ENCODE measurements at regions not wholly inside any gene's neighbourhood (a gene's known extent, or its start where the extent isn't known, plus 50 kb on each side); places are given as distances from the start of the nearest gene placed in this dataset.

- TF ChIP-seq CTCF (conservative IDR thresholded peaks at IDR 0.05) (no peak), EZH2 (IDR thresholded peaks at IDR 0.05; ENCODE audit: low read depth) (no peak)
- POLR2A ChIA-PET (ENCODE audit: unreplicated experiment) = no interaction called here
Observed at GRCh38 chr12:65662590-65662989, 161.7 kb upstream of the HMGA2 start.

GRCh38 chr12:65663097-65663496, 161.2 kb upstream of the HMGA2 start:
- no peak overlapping the region for H2AFZ ChIP-seq
- H3K36me3 ChIP-seq (ENCODE audit: low read depth) = no peaks in the 10 kb centered on the region
- intact Hi-C loops (cut with micrococcal nuclease; ENCODE audit: unreplicated experiment) = no loop called here
- H3K4me2 ChIP-seq = no peak overlapping the region
- POLR2A ChIA-PET (ENCODE audit: unreplicated experiment) = no interaction called here
- H3F3A ChIP-seq (ENCODE audit: insufficient read depth, low read depth) = peaks cover 16% of the 10 kb centered on the region
- BruUV-seq (replicated peaks) = no TSS peak
- H3K9me3 ChIP-seq (ENCODE audit: insufficient read depth, low read depth) = peaks cover 18% of the 10 kb centered on the region
- no peak overlapping the region for H3K4me3 ChIP-seq
- no peak overlapping the region for H3K27ac ChIP-seq
- CTCF ChIA-PET = no interaction called here
- H3K9me2 ChIP-seq (ENCODE audit: insufficient read depth) = no peaks in the 10 kb centered on the region
- TF ChIP-seq CTCF (conservative IDR thresholded peaks at IDR 0.05) = no peak
- no peak for TF ChIP-seq EZH2 (IDR thresholded peaks at IDR 0.05; ENCODE audit: low read depth)
- DNase-seq = no peak
- peaks cover 17% of the 10 kb centered on the region for H3K4me1 ChIP-seq (replicated peaks; ENCODE audit: insufficient read depth)
- no peaks in the 10 kb centered on the region for H4K20me1 ChIP-seq (ENCODE audit: insufficient read depth)
- no peaks in the 10 kb centered on the region for H3K79me2 ChIP-seq (ENCODE audit: low read depth)
- H3K27me3 ChIP-seq (ENCODE audit: insufficient read depth, low read depth) = no peaks in the 10 kb centered on the region

More at GRCh38 chr12:65662590-65662989, 161.7 kb upstream of the HMGA2 start:
- DNase-seq = no peak
- Histone ChIP-seq H3F3A (ENCODE audit: insufficient read depth, low read depth) (peaks cover 21% of the 10 kb centered on the region), H2AFZ (no peak overlapping the region), H3K4me2 (no peak overlapping the region), H3K9me3 (ENCODE audit: insufficient read depth, low read depth) (peaks cover 18% of the 10 kb centered on the region), H3K27me3 (ENCODE audit: insufficient read depth, low read depth) (no peaks in the 10 kb centered on the region), H3K79me2 (ENCODE audit: low read depth) (no peaks in the 10 kb centered on the region), H3K4me1 (replicated peaks; ENCODE audit: insufficient read depth) (peaks cover 22% of the 10 kb centered on the region), H3K36me3 (ENCODE audit: low read depth) (no peaks in the 10 kb centered on the region), H3K27ac (no peak overlapping the region), H3K9me2 (ENCODE audit: insufficient read depth) (no peaks in the 10 kb centered on the region), H4K20me1 (ENCODE audit: insufficient read depth) (no peaks in the 10 kb centered on the region), H3K4me3 (no peak overlapping the region)
- intact Hi-C loops (cut with micrococcal nuclease; ENCODE audit: unreplicated experiment) = no loop called here
- BruUV-seq (replicated peaks) = no TSS peak
- CTCF ChIA-PET = no interaction called here

GRCh38 chr12:65663648-65664047, 160.6 kb upstream of the HMGA2 start:
- no peak overlapping the region for H3K4me3 ChIP-seq
- H3K9me2 ChIP-seq (ENCODE audit: insufficient read depth) = no peaks in the 10 kb centered on the region
- CTCF ChIA-PET = no interaction called here
- no peak overlapping the region for H3K4me2 ChIP-seq
- no peaks in the 10 kb centered on the region for H3K27me3 ChIP-seq (ENCODE audit: insufficient read depth, low read depth)
- peaks cover 12% of the 10 kb centered on the region for H3F3A ChIP-seq (ENCODE audit: insufficient read depth, low read depth)
- H3K4me1 ChIP-seq (replicated peaks; ENCODE audit: insufficient read depth) = peaks cover 12% of the 10 kb centered on the region
- H3K79me2 ChIP-seq (ENCODE audit: low read depth) = no peaks in the 10 kb centered on the region
- intact Hi-C loops (cut with micrococcal nuclease; ENCODE audit: unreplicated experiment) = no loop called here
- no peaks in the 10 kb centered on the region for H3K36me3 ChIP-seq (ENCODE audit: low read depth)
- POLR2A ChIA-PET (ENCODE audit: unreplicated experiment) = no interaction called here
- H4K20me1 ChIP-seq (ENCODE audit: insufficient read depth) = no peaks in the 10 kb centered on the region
- H3K27ac ChIP-seq = no peak overlapping the region
- BruUV-seq (replicated peaks) = no TSS peak
- peaks cover 18% of the 10 kb centered on the region for H3K9me3 ChIP-seq (ENCODE audit: insufficient read depth, low read depth)
- no peak for DNase-seq
- no peak overlapping the region for H2AFZ ChIP-seq
- no peak for TF ChIP-seq EZH2 (IDR thresholded peaks at IDR 0.05; ENCODE audit: low read depth)
- no peak for TF ChIP-seq CTCF (conservative IDR thresholded peaks at IDR 0.05)

All from PC-9 (cell line).